DND-41 (cell line): ENCODE measurements at regions not wholly inside any gene's neighbourhood (a gene's known extent, or its start where the extent isn't known, plus 50 kb on each side); places are given as distances from the start of the nearest gene placed in this dataset.

Experiments
- CTCF ChIP-seq: IDR thresholded peaks from 2 replicates; pipeline ENCODE4 v1.5.1; 2012; ENCODE audit warnings: borderline replicate concordance, low read length, moderate library complexity, mild to moderate bottlenecking; ENCODE audit not compliant: poor library complexity, severe bottlenecking; ENCODE audit errors: extremely low read depth
- EZH2 ChIP-seq: IDR thresholded peaks from 3 replicates; pipeline ENCODE4 v1.6.1; 2012; ENCODE audit warnings: borderline replicate concordance, low read depth, mild to moderate bottlenecking, moderate library complexity, low read length, inconsistent platforms; ENCODE audit not compliant: severe bottlenecking

GRCh38 chrX:13373431-13374187 is 53.8 kb upstream of the ATXN3L start:
- TF ChIP-seq CTCF, result no peak
- TF ChIP-seq EZH2, result no peak
